AG09319 (cell line): ENCODE measurements at regions not wholly inside any gene's neighbourhood (a gene's known extent, or its start where the extent isn't known, plus 50 kb on each side); places are given as distances from the start of the nearest gene placed in this dataset.

ENCODE experiments used
- DNase-seq: peaks from one replicate; pipeline ENCODE4 v3.0.0-alpha.2; 2010; ENCODE audit warnings: low read depth; ENCODE audit errors: extremely low read depth
- TF ChIP-seq, protein P1 (sequence below): IDR thresholded peaks from 2 replicates; pipeline ENCODE4 v1.5.1; 2011; ENCODE audit warnings: low read depth, mild to moderate bottlenecking, inconsistent platforms, low read length, moderate library complexity

DNA sequence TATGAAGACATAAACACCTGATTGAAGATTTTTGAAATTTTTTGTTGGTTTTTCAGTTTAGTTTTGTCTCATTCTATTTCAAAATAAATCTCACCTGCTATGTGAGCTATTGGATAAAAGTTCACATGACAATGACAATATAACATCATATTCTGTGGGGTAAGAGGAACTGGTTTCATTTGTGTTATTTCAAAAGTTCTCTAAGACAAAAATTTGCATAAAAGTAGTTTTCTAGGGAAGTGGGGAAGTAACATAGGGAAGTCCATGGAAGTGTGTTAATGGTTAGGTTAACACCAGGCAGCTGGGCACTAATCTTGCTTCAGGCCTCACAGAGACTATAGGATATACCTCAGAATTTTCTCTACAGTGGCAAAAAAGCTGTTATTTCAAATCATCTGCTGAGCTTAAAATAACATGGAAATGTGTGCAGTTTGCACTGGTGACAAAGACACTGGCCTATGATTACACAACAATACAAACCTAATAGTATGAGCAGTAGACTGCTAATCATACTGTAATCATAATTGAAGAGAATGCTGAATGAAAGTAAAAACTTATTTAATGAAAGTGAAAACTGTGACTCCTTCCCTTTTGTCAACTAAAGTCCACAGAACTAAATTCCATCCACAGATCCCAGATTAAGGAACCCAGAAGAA lies 710.6 kb upstream of the TMEM132C start:
- no peak for DNase-seq
- TF ChIP-seq, protein P1, sequence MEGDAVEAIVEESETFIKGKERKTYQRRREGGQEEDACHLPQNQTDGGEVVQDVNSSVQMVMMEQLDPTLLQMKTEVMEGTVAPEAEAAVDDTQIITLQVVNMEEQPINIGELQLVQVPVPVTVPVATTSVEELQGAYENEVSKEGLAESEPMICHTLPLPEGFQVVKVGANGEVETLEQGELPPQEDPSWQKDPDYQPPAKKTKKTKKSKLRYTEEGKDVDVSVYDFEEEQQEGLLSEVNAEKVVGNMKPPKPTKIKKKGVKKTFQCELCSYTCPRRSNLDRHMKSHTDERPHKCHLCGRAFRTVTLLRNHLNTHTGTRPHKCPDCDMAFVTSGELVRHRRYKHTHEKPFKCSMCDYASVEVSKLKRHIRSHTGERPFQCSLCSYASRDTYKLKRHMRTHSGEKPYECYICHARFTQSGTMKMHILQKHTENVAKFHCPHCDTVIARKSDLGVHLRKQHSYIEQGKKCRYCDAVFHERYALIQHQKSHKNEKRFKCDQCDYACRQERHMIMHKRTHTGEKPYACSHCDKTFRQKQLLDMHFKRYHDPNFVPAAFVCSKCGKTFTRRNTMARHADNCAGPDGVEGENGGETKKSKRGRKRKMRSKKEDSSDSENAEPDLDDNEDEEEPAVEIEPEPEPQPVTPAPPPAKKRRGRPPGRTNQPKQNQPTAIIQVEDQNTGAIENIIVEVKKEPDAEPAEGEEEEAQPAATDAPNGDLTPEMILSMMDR, result no peak

GRCh38 chr12:127558361-127558760 lies 708.6 kb upstream of the TMEM132C start:
- TF ChIP-seq, protein P1, result no peak
- no peak for DNase-seq

DNA sequence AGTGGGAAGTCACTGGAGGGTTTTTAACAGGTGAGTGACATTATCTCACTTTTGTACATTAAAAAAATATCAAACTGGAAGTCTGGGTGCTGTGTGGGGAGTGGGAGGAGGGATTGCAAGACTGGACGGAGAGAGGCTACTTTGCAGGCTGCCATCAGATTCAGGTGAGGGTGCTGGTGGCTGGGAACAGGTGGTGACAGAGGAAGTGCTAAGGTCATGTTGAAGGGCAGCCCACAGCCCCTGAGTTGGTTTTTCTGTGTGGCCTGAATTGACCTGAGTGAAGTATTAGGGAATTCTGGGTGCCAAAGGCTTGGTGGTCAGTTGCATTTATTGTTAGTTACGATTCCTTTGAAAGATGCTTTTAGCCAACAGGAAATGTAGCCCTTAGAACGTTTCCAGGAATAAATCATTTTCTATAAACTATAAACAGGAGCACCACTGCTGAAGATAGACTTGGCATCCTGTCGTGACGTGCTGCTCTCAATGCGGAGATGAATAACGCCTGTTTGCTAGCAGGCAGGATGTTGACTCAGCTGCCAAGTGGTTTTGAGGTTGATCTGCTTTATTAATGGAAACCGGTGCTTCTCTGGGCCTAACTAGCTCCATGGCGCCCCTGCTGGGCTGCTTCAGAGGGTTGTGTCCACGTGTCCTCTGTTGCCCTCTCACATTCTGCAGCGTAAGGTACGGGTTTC lies 707.5 kb upstream of the TMEM132C start:
- TF ChIP-seq, protein P1, result peak; percentile 85
- DNase-seq, result peak; percentile 91

DNA sequence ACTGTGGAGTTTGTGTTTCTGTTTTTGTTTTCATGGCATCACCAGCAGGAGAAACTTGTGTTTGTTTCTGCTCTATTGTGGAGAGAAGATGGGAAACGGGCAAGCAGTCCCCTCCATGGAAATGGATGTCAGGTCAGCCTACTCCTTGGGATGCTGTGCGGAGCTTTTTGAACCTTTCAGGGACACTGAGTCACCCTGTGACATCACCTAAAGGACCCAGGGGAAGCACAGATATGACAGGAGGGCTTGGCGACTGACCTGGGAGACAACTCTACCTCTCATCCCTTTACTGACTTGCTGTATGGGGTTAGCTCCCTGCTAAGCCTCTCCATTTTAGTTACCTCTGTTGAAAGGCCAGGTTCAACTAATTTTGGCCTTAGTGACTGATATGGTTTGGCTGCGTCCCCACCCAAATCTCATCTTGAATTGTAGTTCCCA lies 706.9 kb upstream of the TMEM132C start:
- TF ChIP-seq, protein P1, result no peak
- no peak for DNase-seq

- TF ChIP-seq, protein P1, result no peak
These were observed 704.2 kb upstream of the TMEM132C start for GRCh38 chr12:127562816-127563215.

GRCh38 chr12:127565241-127565640 lies 701.7 kb upstream of the TMEM132C start:
- TF ChIP-seq, protein P1, result no peak
- DNase-seq, result no peak

More at GRCh38 chr12:127562816-127563215, 704.2 kb upstream of the TMEM132C start:
- DNase-seq, result no peak

- no peak for DNase-seq
- TF ChIP-seq, protein P1, result no peak
These were observed 699.4 kb upstream of the TMEM132C start for GRCh38 chr12:127567531-127567930.
